ENCODE measurements at regions not wholly inside any gene's neighbourhood (a gene's known extent, or its start where the extent isn't known, plus 50 kb on each side); places are given as distances from the start of the nearest gene placed in this dataset.

DNA sequence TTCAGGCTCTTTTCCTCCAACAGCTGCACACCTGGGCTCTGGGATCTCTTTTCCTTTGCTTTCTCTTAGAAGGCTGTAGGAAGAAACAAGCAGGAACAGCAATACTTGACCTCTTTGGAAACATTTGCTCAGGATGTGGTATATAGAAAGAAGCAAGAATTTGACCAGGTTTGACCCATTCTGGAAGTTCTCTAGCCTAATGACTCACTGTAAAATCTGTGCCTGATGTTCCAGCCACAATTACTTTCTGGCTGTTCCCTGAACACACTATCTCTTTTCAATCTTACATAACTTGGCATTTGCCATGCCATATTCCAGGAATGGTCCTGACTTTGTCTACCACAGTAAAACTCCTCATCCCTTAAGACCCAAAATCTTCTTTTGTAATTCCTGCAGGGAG lies 419.9 kb upstream of the DAB1 start:
- Histone ChIP-seq H3K9ac (ENCODE audit: low read length) (no peak overlapping the region), H3K9me3 (ENCODE audit: control extremely low read depth in 1 of 3, control insufficient read depth in 2 of 3, insufficient read depth in 1 of 3, low read length in 2 of 3) (peaks cover 0 to 8% (median 4%) of the 10 kb centered on the region in 3 donors), H3K4me2 (replicated peaks; ENCODE audit: low read depth, low read length, poor library complexity, severe bottlenecking) (no peak overlapping the region), H3K27ac (ENCODE audit: low read length in 2 of 2) (no peak overlapping the region), H3K4me3 (ENCODE audit: control extremely low read depth in 1 of 5, extremely low read depth in 1 of 5, insufficient read depth in 1 of 5, low read depth in 2 of 5, low read length in 4 of 5) (no peak overlapping the region), H3K36me3 (replicated peaks in 1 of 2; ENCODE audit: control extremely low read depth in 1 of 2, control insufficient read depth in 1 of 2, extremely low read depth in 1 of 2, insufficient read depth in 2 of 2, low read length in 1 of 2) (no peaks in the 10 kb centered on the region), H3K4me1 (ENCODE audit: control insufficient read depth in 2 of 2, insufficient read depth in 2 of 2, low read length in 2 of 2) (no peaks in the 10 kb centered on the region), H3K27me3 (replicated peaks in 1 of 4; ENCODE audit: control extremely low read depth in 1 of 4, control insufficient read depth in 3 of 4, insufficient read depth in 4 of 4, low read length in 3 of 4) (no peaks in the 10 kb centered on the region), H3K79me2 (ENCODE audit: control insufficient read depth, insufficient read depth, low read length) (no peaks in the 10 kb centered on the region), H2AFZ (ENCODE audit: insufficient read depth, low read depth, low read length, poor library complexity, severe bottlenecking) (no peak overlapping the region), H4K20me1 (ENCODE audit: control insufficient read depth, insufficient read depth, low read length, poor library complexity, severe bottlenecking) (no peaks in the 10 kb centered on the region)
- TF ChIP-seq, protein P1, sequence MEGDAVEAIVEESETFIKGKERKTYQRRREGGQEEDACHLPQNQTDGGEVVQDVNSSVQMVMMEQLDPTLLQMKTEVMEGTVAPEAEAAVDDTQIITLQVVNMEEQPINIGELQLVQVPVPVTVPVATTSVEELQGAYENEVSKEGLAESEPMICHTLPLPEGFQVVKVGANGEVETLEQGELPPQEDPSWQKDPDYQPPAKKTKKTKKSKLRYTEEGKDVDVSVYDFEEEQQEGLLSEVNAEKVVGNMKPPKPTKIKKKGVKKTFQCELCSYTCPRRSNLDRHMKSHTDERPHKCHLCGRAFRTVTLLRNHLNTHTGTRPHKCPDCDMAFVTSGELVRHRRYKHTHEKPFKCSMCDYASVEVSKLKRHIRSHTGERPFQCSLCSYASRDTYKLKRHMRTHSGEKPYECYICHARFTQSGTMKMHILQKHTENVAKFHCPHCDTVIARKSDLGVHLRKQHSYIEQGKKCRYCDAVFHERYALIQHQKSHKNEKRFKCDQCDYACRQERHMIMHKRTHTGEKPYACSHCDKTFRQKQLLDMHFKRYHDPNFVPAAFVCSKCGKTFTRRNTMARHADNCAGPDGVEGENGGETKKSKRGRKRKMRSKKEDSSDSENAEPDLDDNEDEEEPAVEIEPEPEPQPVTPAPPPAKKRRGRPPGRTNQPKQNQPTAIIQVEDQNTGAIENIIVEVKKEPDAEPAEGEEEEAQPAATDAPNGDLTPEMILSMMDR (IDR thresholded peaks at IDR 0.05) = no peak
- TF ChIP-seq EZH2 (IDR thresholded peaks at IDR 0.05; ENCODE audit: borderline replicate concordance, insufficient read depth, low read depth, low read length, poor library complexity, severe bottlenecking) = no peak
- ChIA-PET POLR2A (no interaction called here), CTCF (no interaction called here)
- Mint-ChIP-seq H3K27me3 (peaks cover 10% of the 10 kb centered on the region), H3K27ac (no peak overlapping the region), H3K4me3 (no peak overlapping the region), H3K4me1 (no peaks in the 10 kb centered on the region), H3K9me3 (ENCODE audit: insufficient read depth) (peaks cover 2% of the 10 kb centered on the region)
- DNase-seq = no peak
- intact Hi-C loops (cut with micrococcal nuclease) = no loop called here
- no peak for ATAC-seq (ENCODE audit: low read depth)

DNA sequence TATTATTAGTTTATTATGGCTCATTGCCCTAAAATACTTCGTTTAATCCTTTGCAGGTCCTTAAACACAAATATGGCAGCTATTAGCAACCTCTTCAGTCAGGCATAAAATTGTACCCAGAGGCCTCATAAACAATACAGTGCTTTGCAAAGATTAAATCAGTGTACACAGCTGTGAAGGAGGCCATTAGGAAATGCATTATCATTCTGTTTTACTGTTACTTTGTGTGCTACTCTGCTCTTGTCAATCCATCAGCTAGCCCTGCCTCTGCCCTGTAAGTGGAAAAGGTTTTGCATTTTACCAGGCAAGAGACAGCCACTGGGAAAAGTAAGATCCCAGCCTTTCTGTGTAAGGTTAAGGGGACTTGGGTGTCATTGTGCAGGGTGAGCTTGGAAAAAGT lies 415.7 kb upstream of the DAB1 start:
- TF ChIP-seq EZH2 (IDR thresholded peaks at IDR 0.05; ENCODE audit: borderline replicate concordance, insufficient read depth, low read depth, low read length, poor library complexity, severe bottlenecking) = no peak
- TF ChIP-seq, protein P1 (IDR thresholded peaks at IDR 0.05) = no peak
- Histone ChIP-seq H3K79me2 (ENCODE audit: control insufficient read depth, insufficient read depth, low read length) (no peaks in the 10 kb centered on the region), H3K4me1 (ENCODE audit: control insufficient read depth in 2 of 2, insufficient read depth in 2 of 2, low read length in 2 of 2) (no peaks in the 10 kb centered on the region), H3K9me3 (ENCODE audit: control extremely low read depth in 1 of 3, control insufficient read depth in 2 of 3, insufficient read depth in 1 of 3, low read length in 2 of 3) (peaks cover 0 to 8% (median 4%) of the 10 kb centered on the region in 3 donors), H4K20me1 (ENCODE audit: control insufficient read depth, insufficient read depth, low read length, poor library complexity, severe bottlenecking) (no peaks in the 10 kb centered on the region), H3K9ac (ENCODE audit: low read length) (no peak overlapping the region), H3K27me3 (replicated peaks in 1 of 4; ENCODE audit: control extremely low read depth in 1 of 4, control insufficient read depth in 3 of 4, insufficient read depth in 4 of 4, low read length in 3 of 4) (no peaks in the 10 kb centered on the region), H3K36me3 (replicated peaks in 1 of 2; ENCODE audit: control extremely low read depth in 1 of 2, control insufficient read depth in 1 of 2, extremely low read depth in 1 of 2, insufficient read depth in 2 of 2, low read length in 1 of 2) (no peaks in the 10 kb centered on the region), H3K4me2 (replicated peaks; ENCODE audit: low read depth, low read length, poor library complexity, severe bottlenecking) (no peak overlapping the region), H2AFZ (ENCODE audit: insufficient read depth, low read depth, low read length, poor library complexity, severe bottlenecking) (no peak overlapping the region), H3K27ac (ENCODE audit: low read length in 2 of 2) (no peak overlapping the region), H3K4me3 (ENCODE audit: control extremely low read depth in 1 of 5, extremely low read depth in 1 of 5, insufficient read depth in 1 of 5, low read depth in 2 of 5, low read length in 4 of 5) (no peak overlapping the region)
- no peak for DNase-seq
- WGBS (ENCODE audit: insufficient coverage) = no CpG with 5 or more reads among the region's 1 CpG
- CTCF ChIA-PET = no interaction called here
- intact Hi-C loops (cut with micrococcal nuclease) = no loop called here
- Mint-ChIP-seq H3K4me1 (no peaks in the 10 kb centered on the region), H3K27ac (no peak overlapping the region), H3K27me3 (peaks cover 12% of the 10 kb centered on the region), H3K4me3 (no peak overlapping the region), H3K9me3 (ENCODE audit: insufficient read depth) (peaks cover 2% of the 10 kb centered on the region)
- POLR2A ChIA-PET = no interaction called here
- no peak for ATAC-seq (ENCODE audit: low read depth)
